ENCODE measurements at regions not wholly inside any gene's neighbourhood (a gene's known extent, or its start where the extent isn't known, plus 50 kb on each side); places are given as distances from the start of the nearest gene placed in this dataset.

- in situ Hi-C loops (cut with HindIII; ENCODE audit: low pct_unique_long_range_greater_than_20kb, low sequenced_read_pairs): no loop called here
- DNase-seq (ENCODE audit: low read depth): no peak
Observed at GRCh38 chr18:22493940-22494339, 76.2 kb upstream of the CTAGE1 start.

DNA sequence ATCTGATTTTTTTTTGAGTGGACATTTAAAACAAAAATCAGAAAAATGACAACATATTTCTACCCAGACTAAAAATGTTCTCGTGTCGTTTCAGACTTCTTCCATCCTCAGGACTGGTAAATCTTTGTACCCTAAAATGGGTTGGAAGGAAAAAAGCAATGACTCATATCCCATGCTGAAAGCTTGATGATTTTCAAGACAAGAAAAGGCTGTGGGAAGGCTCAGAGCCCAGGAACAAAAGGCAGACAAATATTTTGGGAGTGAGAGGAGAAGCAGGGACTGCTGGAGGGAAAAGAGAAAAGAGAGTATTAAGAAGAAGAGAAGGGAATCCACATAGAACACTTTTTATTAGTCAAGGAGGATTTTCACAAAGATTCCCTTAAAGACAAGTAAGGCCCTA lies 77.1 kb upstream of the CTAGE1 start:
- DNase-seq (ENCODE audit: low read depth): no peak
- in situ Hi-C loops (cut with HindIII; ENCODE audit: low pct_unique_long_range_greater_than_20kb, low sequenced_read_pairs): no loop called here

GRCh38 chr18:22499421-22499820 lies 81.7 kb upstream of the CTAGE1 start:
- no peak for DNase-seq (ENCODE audit: low read depth)
- in situ Hi-C loops (cut with HindIII; ENCODE audit: low pct_unique_long_range_greater_than_20kb, low sequenced_read_pairs): no loop called here

DNA sequence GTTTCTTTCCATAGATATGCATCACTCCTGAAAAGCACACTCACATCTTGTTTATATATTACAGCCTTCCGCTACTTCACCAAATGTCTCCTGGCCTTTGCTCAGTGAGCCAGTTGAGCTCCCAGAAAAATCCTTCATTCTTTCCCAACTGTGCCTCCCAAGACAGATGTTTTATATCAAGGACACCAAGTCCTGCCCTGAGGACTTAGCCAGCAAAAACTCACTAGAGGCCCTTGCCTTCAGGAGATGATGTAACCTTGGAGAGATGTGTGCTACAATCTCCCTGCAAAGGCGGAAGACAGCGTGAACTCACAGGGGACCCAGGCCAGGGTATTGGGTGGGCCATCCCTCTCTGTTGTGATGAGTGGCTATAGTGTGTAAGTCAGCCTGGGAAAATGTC lies 86.1 kb upstream of the CTAGE1 start:
- no peak for DNase-seq (ENCODE audit: low read depth)

DNA sequence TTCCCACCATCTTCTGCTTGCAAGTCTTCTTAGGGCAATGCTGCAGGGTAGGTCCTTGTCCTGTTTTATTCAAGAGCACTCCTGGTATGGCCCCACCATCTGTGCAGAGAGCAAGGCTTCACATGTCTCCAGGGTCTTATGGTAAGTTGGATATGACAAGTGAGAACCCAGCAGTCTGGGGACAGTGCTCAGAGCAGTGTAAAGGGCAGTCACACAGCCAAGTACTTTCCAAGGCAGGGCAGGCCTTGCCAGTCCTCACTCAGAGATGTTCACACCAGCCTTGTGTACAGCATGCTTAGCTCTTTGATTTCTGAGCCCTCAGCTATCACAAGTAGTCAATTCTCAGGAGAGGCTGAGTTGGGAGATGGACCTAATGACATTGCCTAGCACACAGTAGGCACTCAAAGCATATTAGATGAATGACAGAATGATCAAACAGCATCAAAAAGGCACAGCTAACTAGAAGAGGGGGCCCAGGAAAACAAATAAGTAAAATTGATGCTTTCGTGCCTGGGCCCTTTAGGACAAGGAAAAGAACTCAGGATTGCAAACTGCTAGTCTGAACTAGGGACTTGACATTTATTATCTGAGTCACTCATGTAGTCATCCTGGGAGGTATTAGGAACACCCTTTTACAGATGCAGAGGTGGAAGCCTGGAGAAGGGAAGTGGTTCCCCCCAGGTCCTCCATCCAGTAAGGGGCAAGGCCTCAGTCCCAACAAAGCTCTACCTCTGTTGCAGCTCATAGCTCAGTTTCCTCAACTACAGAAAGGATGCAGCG lies 86.7 kb upstream of the CTAGE1 start:
- in situ Hi-C loops (cut with HindIII; ENCODE audit: low pct_unique_long_range_greater_than_20kb, low sequenced_read_pairs): no loop called here
- DNase-seq (ENCODE audit: low read depth): peak; percentile 39

More for the DNA sequence above, 86.1 kb upstream of the CTAGE1 start:
- in situ Hi-C loops (cut with HindIII; ENCODE audit: low pct_unique_long_range_greater_than_20kb, low sequenced_read_pairs): no loop called here

GRCh38 chr18:22505141-22505591 lies 87.5 kb upstream of the CTAGE1 start:
- in situ Hi-C loops (cut with HindIII; ENCODE audit: low pct_unique_long_range_greater_than_20kb, low sequenced_read_pairs): no loop called here
- peak; percentile 70 for DNase-seq (ENCODE audit: low read depth)

DNA sequence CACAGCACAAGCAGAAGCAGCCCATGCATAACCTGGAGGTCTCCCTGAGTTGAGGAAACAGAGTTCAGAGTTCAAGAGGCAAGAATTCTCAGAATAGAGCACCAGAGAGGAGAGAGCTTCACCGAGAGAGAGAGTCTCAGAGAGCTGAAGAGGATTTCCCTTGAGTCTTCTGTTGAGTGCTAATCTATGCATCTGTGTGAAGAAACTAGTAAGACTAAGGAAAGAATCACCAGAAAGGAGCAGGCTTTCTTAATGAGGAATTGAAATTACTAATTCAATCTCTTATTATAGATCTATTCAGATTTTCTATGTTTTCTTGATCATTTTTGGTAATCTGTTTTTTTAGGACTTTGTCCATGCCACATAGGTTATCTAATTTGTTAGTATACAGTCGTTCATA lies 89.3 kb upstream of the CTAGE1 start:
- in situ Hi-C loops (cut with HindIII; ENCODE audit: low pct_unique_long_range_greater_than_20kb, low sequenced_read_pairs): no loop called here
- no peak for DNase-seq (ENCODE audit: low read depth)

DNA sequence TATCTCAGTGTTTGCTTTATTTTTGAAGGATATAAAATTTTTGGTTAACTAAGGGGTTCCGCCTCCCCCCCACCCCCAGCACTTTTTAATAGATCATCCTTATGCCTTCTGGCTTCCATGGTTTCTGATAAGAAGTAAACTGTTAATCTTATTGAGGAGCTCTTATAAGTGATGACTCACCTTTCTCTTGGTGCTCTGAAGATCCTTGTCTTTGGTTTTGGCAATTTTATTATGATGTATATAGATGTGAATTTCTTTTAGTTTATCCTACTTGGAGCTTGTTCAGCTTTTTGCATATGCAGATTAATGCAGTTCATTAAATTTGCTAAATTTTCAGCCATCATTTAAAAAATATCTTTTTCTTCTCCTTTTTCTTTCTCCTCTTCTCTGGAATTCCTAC lies 91.7 kb upstream of the CTAGE1 start:
- in situ Hi-C loops (cut with HindIII; ENCODE audit: low pct_unique_long_range_greater_than_20kb, low sequenced_read_pairs): no loop called here
- DNase-seq (ENCODE audit: low read depth): no peak

DNA sequence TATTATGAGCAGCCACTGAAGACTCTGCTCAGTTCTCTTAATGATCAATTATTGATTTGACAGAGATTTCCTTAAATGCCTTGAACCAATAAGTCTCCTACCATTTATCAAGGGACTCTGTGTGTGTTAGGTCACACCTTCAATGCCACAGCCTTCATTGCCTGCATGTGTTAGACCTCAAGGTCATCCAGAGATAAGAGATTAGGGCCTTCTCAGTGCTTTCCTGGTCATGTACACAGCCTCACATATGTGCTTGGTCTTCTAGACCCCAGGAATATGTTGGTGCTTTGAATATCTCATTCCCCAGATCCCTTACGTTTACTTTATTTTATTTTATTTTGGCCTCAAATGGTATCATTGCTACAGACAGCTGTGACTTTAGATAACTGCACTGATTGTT lies 93.0 kb upstream of the CTAGE1 start:
- DNase-seq (ENCODE audit: low read depth): no peak
- in situ Hi-C loops (cut with HindIII; ENCODE audit: low pct_unique_long_range_greater_than_20kb, low sequenced_read_pairs): no loop called here

DNA sequence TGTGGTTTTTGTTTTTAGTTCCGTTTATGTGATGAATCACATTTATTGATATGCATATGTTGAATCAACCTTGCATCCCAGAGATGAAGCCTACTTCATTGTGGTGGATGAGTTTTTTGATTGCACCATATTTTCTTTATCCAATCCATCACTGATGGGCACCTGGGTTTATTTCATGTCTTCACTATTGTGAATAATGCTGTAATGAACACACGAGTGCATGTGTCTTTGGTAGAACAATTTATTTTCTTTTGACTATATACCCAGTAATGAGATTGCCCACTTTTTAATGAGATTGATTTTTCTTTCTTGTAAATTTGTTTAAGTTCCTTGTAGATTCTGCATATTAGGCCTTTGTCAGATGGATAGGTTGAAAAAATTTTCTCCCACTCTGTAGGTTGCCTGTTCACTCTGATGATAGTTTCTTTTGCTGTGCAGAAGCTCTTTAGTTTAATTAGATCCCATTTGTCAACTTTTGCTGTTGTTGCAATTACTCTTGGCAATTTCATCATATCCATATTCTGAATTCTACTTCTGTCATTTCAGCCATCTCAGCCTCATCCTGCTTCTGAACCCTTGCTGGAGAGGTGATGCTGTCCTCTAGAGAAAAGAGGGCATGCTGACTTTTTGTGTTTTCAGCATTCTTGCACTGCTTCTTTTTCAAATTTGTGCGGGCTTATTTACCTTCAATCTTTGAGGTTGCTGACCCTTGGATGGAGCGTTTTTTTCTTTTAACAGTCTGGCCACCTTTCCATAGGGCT lies 96.2 kb upstream of the CTAGE1 start:
- no peak for DNase-seq (ENCODE audit: low read depth)

DNA sequence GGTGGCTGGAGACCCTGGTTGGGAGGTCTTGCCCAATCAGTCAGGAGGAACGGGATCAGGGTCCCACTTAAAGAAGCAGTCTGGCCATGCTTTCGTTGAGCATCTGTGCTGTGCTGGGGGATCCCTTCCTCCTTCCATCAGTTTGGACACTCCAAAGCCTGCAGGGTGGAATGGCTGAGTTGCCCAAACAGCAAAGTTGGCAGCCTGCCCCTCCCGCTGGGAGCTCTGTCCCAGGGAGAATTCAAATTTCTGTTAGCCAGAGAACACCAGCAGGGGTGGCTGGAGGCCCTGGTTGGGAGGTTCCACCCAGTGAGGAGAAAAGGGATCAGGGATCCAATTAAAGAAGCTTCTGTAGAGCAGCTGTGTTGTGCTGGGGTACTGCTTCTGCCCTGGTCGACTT lies 96.9 kb upstream of the CTAGE1 start:
- no peak for DNase-seq (ENCODE audit: low read depth)
- in situ Hi-C loops (cut with HindIII; ENCODE audit: low pct_unique_long_range_greater_than_20kb, low sequenced_read_pairs): no loop called here

More for the DNA sequence above, 96.2 kb upstream of the CTAGE1 start:
- in situ Hi-C loops (cut with HindIII; ENCODE audit: low pct_unique_long_range_greater_than_20kb, low sequenced_read_pairs): no loop called here

DNA sequence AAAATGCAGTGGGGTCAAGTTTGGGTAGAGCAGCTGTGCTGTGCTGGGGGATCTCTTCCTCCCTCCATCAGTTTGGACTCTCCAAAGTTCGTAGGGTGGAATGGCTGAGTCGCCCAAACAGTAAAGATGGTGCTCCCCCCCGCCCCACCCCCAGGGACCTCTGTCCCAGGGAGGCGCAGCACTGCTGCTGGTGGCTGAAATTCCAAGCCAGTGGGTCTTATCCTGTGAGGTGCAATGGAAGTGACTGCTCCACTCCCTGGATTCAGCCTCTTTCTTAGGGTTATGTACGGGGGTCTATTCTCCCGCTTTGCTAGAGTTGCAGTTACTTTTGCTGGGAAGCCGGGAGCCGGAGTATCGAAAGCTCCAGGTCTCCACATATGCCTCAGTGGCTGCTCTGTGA lies 97.5 kb upstream of the CTAGE1 start:
- in situ Hi-C loops (cut with HindIII; ENCODE audit: low pct_unique_long_range_greater_than_20kb, low sequenced_read_pairs): no loop called here
- no peak for DNase-seq (ENCODE audit: low read depth)

- in situ Hi-C loops (cut with HindIII; ENCODE audit: low pct_unique_long_range_greater_than_20kb, low sequenced_read_pairs): no loop called here
- no peak for DNase-seq (ENCODE audit: low read depth)
Observed at GRCh38 chr18:22517356-22517755, 99.6 kb upstream of the CTAGE1 start.

- DNase-seq (ENCODE audit: low read depth): no peak
- in situ Hi-C loops (cut with HindIII; ENCODE audit: low pct_unique_long_range_greater_than_20kb, low sequenced_read_pairs): no loop called here
Observed at GRCh38 chr18:22521026-22521707, 103.5 kb upstream of the CTAGE1 start.

GRCh38 chr18:22523481-22523880 lies 105.8 kb upstream of the CTAGE1 start:
- no peak for DNase-seq (ENCODE audit: low read depth)
- in situ Hi-C loops (cut with HindIII; ENCODE audit: low pct_unique_long_range_greater_than_20kb, low sequenced_read_pairs): no loop called here

DNA sequence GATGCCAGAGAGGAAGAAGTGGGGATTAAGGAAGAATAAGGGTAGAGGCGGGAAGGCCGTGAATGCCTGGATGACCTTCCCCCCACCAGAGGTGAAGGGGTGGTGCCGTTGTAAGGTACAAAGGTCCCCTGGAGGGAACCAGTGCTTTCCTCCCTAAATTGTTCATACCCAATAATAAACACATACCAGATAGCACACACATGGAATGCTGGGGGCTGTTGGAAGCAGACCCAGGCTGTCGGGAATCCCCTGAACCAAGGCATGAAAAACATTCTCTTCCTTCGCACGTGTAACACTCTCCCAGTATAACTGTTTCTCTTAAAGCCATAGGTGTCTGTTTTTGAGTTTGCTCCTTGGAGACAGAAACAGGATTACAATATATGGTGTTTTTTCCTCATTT lies 107.1 kb upstream of the CTAGE1 start:
- no peak for DNase-seq (ENCODE audit: low read depth)
- in situ Hi-C loops (cut with HindIII; ENCODE audit: low pct_unique_long_range_greater_than_20kb, low sequenced_read_pairs): no loop called here

- in situ Hi-C loops (cut with HindIII; ENCODE audit: low pct_unique_long_range_greater_than_20kb, low sequenced_read_pairs): no loop called here
Observed at GRCh38 chr18:22525313-22525712, 107.6 kb upstream of the CTAGE1 start.

GRCh38 chr18:22525883-22526282 lies 108.2 kb upstream of the CTAGE1 start:
- in situ Hi-C loops (cut with HindIII; ENCODE audit: low pct_unique_long_range_greater_than_20kb, low sequenced_read_pairs): no loop called here
- DNase-seq (ENCODE audit: low read depth): no peak

More at GRCh38 chr18:22525313-22525712, 107.6 kb upstream of the CTAGE1 start:
- no peak for DNase-seq (ENCODE audit: low read depth)

DNA sequence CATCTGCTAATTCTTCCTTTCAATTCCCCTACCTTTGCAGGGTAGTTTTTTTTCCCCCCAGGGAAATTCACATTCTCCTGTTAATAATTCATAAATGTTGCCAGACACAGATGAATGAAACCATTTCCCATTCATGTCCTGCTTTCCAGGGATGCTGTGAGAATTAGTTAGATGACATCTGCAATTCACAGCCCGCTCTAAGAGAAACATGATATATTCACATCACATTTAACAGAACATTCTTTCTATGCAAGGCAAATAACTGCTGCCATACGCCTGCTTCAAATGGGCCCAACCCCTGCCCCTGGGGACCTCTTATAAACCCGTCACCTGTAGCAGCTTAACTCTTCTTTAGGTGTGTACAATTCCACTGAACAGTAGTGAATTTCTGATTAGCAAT lies 110.6 kb upstream of the CTAGE1 start:
- in situ Hi-C loops (cut with HindIII; ENCODE audit: low pct_unique_long_range_greater_than_20kb, low sequenced_read_pairs): no loop called here
- no peak for DNase-seq (ENCODE audit: low read depth)

Measured in Caki2 (cell line).